ENCODE measurements at regions not wholly inside any gene's neighbourhood (a gene's known extent, or its start where the extent isn't known, plus 50 kb on each side); places are given as distances from the start of the nearest gene placed in this dataset.

- H3K4me3 ChIP-seq (ENCODE audit: low read depth in 1 of 2, low read length in 2 of 2), result no peak overlapping the region
Measured at GRCh38 chr6:165799391-165800153, 136.5 kb upstream of the PDE10A start.

GRCh38 chr6:165798991-165799390 is 135.9 kb upstream of the PDE10A start:
- H3K4me3 ChIP-seq (ENCODE audit: low read depth in 1 of 2, low read length in 2 of 2), result no peak overlapping the region
- H3K9ac ChIP-seq (ENCODE audit: low read depth, low read length), result no peak overlapping the region
- no peaks in the 10 kb centered on the region for H3K79me2 ChIP-seq (ENCODE audit: insufficient read depth, low read length)
- DNase-seq, result no peak
- ATAC-seq (ENCODE audit: insufficient read depth, low read depth), result no peak
- H4K20me1 ChIP-seq (ENCODE audit: insufficient read depth, low read length), result no peaks in the 10 kb centered on the region
- no peaks in the 10 kb centered on the region for H3K9me3 ChIP-seq (ENCODE audit: insufficient read depth, low read length, severe bottlenecking)
- TF ChIP-seq EZH2 (IDR thresholded peaks at IDR 0.05; ENCODE audit: borderline replicate concordance, low read depth, low read length, severe bottlenecking) (no peak), CTCF (IDR thresholded peaks at IDR 0.05; ENCODE audit: borderline replicate concordance, extremely low read depth, low read length, poor library complexity, severe bottlenecking) (no peak)
- H3K4me1 ChIP-seq (ENCODE audit: insufficient read depth, low read length), result no peaks in the 10 kb centered on the region
- H3K27me3 ChIP-seq (ENCODE audit: insufficient read depth, low read length, poor library complexity), result no peaks in the 10 kb centered on the region
- H2AFZ ChIP-seq (ENCODE audit: low read depth, low read length), result no peak overlapping the region
- H3K4me2 ChIP-seq (ENCODE audit: insufficient read depth, low read length), result no peak overlapping the region
- H3K27ac ChIP-seq (ENCODE audit: low read length), result no peak overlapping the region
- no peaks in the 10 kb centered on the region for H3K36me3 ChIP-seq (ENCODE audit: insufficient read depth, low read length)

More at GRCh38 chr6:165799391-165800153, 136.5 kb upstream of the PDE10A start:
- DNase-seq (no peak), ATAC-seq (ENCODE audit: insufficient read depth, low read depth) (no peak)
- Histone ChIP-seq H4K20me1 (ENCODE audit: insufficient read depth, low read length) (no peaks in the 10 kb centered on the region), H3K9me3 (ENCODE audit: insufficient read depth, low read length, severe bottlenecking) (no peaks in the 10 kb centered on the region), H3K27me3 (ENCODE audit: insufficient read depth, low read length, poor library complexity) (no peaks in the 10 kb centered on the region), H3K27ac (ENCODE audit: low read length) (no peak overlapping the region), H3K9ac (ENCODE audit: low read depth, low read length) (no peak overlapping the region), H2AFZ (ENCODE audit: low read depth, low read length) (no peak overlapping the region), H3K4me2 (ENCODE audit: insufficient read depth, low read length) (no peak overlapping the region), H3K36me3 (ENCODE audit: insufficient read depth, low read length) (no peaks in the 10 kb centered on the region), H3K4me1 (ENCODE audit: insufficient read depth, low read length) (no peaks in the 10 kb centered on the region), H3K79me2 (ENCODE audit: insufficient read depth, low read length) (no peaks in the 10 kb centered on the region)
- TF ChIP-seq EZH2 (IDR thresholded peaks at IDR 0.05; ENCODE audit: borderline replicate concordance, low read depth, low read length, severe bottlenecking), result no peak
- no peak for TF ChIP-seq CTCF (IDR thresholded peaks at IDR 0.05; ENCODE audit: borderline replicate concordance, extremely low read depth, low read length, poor library complexity, severe bottlenecking)

DNA sequence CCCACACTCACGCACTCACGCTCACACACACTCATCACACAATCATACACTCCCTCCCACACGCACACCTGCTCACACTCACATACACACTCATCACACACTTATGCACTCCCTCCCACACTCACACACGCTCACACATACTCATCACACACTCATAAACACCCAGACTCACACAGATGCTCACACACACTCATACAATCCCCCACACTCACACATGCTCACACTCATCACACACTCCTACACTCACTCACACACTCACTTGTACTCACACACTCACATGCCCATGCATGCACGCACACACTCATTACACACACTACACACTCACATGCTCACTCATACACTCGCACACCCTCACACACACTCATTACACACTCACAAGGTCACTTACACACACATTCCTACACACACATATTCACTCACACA is 131.1 kb upstream of the PDE10A start:
- no peaks in the 10 kb centered on the region for H3K9me3 ChIP-seq (ENCODE audit: insufficient read depth, low read length, severe bottlenecking)
- H3K4me1 ChIP-seq (ENCODE audit: insufficient read depth, low read length), result no peaks in the 10 kb centered on the region
- no peak overlapping the region for H3K27ac ChIP-seq (ENCODE audit: low read length)
- H4K20me1 ChIP-seq (ENCODE audit: insufficient read depth, low read length), result no peaks in the 10 kb centered on the region
- H3K36me3 ChIP-seq (ENCODE audit: insufficient read depth, low read length), result no peaks in the 10 kb centered on the region
- H3K4me2 ChIP-seq (ENCODE audit: insufficient read depth, low read length), result no peak overlapping the region
- H3K79me2 ChIP-seq (ENCODE audit: insufficient read depth, low read length), result no peaks in the 10 kb centered on the region
- no peak for ATAC-seq (ENCODE audit: insufficient read depth, low read depth)
- no peak for TF ChIP-seq EZH2 (IDR thresholded peaks at IDR 0.05; ENCODE audit: borderline replicate concordance, low read depth, low read length, severe bottlenecking)
- TF ChIP-seq CTCF (IDR thresholded peaks at IDR 0.05; ENCODE audit: borderline replicate concordance, extremely low read depth, low read length, poor library complexity, severe bottlenecking), result no peak
- no peak overlapping the region for H3K4me3 ChIP-seq (ENCODE audit: low read depth in 1 of 2, low read length in 2 of 2)
- no peak overlapping the region for H2AFZ ChIP-seq (ENCODE audit: low read depth, low read length)
- DNase-seq, result no peak
- no peak overlapping the region for H3K9ac ChIP-seq (ENCODE audit: low read depth, low read length)
- H3K27me3 ChIP-seq (ENCODE audit: insufficient read depth, low read length, poor library complexity), result no peaks in the 10 kb centered on the region

Data from DND-41 (cell line).